ENCODE measurements at regions not wholly inside any gene's neighbourhood (a gene's known extent, or its start where the extent isn't known, plus 50 kb on each side); places are given as distances from the start of the nearest gene placed in this dataset.
"Not testable (repeated sequence)": the region's sequence is repeated elsewhere in the genome, so short reads cannot be mapped to it uniquely, and the experiment has no call there.

DNA sequence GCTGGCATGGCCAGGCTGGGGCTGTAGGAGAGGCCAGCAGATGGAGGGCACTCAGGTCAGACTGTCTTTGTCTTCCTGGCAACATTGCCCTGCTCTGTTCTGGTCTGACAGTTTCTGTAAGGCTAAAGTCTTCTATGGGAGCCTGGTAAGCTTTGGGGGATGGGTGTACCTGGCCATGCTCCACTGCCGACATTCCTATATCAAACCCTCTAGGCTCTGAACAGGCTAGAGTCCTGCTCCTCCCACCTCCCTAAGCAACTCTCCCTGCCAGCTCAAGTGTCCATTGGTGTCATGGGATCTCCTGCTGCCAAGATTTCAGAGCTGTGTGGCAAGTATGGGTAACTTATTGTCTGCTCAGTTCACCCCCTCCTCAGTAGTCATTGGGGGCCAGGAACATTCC is 163.5 kb upstream of the UGT8 start:
- TF ChIP-seq, protein P1, sequence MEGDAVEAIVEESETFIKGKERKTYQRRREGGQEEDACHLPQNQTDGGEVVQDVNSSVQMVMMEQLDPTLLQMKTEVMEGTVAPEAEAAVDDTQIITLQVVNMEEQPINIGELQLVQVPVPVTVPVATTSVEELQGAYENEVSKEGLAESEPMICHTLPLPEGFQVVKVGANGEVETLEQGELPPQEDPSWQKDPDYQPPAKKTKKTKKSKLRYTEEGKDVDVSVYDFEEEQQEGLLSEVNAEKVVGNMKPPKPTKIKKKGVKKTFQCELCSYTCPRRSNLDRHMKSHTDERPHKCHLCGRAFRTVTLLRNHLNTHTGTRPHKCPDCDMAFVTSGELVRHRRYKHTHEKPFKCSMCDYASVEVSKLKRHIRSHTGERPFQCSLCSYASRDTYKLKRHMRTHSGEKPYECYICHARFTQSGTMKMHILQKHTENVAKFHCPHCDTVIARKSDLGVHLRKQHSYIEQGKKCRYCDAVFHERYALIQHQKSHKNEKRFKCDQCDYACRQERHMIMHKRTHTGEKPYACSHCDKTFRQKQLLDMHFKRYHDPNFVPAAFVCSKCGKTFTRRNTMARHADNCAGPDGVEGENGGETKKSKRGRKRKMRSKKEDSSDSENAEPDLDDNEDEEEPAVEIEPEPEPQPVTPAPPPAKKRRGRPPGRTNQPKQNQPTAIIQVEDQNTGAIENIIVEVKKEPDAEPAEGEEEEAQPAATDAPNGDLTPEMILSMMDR (IDR thresholded peaks at IDR 0.05; ENCODE audit: insufficient read depth, low read depth, low read length) = no peak
- no peak for DNase-seq (ENCODE audit: low read depth)

DNA sequence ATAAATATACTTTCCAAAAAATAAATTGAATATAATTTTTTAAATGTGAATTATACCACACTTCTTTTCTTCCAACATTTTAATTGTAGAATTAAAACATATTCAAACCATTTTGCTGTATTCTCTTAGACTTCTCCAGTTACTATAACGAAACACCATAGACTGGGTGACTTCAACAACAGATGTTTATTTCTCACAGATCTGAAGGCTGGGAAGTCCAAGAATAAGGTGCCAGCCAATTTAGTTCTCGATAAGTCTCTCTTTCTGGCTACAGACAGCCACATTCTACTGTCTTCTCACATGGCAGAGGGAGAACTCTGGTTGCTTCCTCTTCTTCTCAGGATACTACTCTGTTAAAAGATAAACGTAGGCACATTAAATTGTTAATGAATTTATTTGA is 155.8 kb upstream of the UGT8 start:
- no peak for DNase-seq (ENCODE audit: low read depth)
- TF ChIP-seq, protein P1 (IDR thresholded peaks at IDR 0.05; ENCODE audit: insufficient read depth, low read depth, low read length) = no peak
- no peak overlapping the region for H3K4me3 ChIP-seq (ENCODE audit: low read depth, low read length)

More for the DNA sequence above, 163.5 kb upstream of the UGT8 start:
- H3K4me3 ChIP-seq (ENCODE audit: low read depth, low read length) = no peak overlapping the region

DNA sequence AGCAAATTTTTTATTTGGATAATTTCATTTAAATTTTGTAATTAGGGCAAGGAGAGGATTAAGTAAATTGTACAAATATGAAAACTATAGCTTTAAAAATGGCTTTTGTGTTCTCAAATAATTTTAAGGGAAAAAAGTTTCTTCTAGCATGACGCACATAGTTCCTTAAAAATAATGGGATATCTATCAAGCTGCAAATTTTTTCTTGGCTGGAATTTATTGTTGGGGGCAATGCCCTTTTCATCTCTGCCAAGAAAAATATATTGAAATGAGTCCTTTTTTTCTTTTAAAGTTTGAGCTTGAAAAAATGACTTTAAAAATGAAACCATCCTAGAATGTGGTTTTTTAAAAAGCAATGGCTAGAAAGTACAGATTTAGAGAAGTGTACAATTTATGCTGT is 154.4 kb upstream of the UGT8 start:
- H3K4me3 ChIP-seq (ENCODE audit: low read depth, low read length) = no peak overlapping the region
- TF ChIP-seq, protein P1 (IDR thresholded peaks at IDR 0.05; ENCODE audit: insufficient read depth, low read depth, low read length) = no peak
- DNase-seq (ENCODE audit: low read depth) = no peak

DNA sequence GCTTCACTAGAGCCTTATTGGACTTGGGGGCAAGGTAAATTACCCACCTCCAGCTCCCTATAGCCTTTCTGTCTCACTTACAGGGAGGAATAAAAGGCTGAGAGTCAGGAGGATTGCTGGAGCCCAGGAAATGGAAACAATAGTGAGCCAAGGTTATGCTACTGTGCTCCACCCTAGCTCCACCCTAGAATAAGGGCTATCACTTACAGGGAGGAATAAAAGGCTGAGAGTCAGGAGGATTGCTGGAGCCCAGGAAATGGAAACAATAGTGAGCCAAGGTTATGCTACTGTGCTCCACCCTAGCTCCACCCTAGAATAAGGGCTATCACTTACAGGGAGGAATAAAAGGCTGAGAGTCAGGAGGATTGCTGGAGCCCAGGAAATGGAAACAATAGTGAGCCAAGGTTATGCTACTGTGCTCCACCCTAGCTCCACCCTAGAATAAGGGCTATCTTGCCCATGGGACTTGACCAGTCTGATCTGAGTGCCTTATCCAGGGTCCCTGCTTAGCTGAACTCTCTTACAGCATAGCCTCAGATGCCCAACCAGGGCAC is 150.6 kb upstream of the UGT8 start:
- H3K4me3 ChIP-seq (ENCODE audit: low read depth, low read length) = not testable (repeated sequence)

DNA sequence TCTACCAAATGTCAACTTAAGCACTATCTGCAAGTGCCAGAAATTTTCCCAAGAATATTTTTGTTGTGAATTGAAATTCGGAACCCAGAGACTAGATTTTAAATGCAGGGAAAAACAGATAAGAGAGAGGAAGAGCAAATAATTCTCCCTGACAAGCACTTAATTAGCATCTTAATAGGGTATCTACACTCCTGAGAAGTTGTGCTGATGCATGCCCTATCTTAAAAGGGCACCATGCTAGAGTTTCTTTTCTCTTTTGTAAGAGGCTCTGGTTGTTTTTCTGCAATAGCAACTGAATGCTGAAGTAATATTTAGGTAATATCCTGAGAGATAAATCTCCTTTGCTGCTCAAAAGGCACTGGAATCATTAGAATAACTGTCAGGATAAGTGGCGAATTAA is 139.9 kb upstream of the UGT8 start:
- no peak for DNase-seq (ENCODE audit: low read depth)
- H3K4me3 ChIP-seq (ENCODE audit: low read depth, low read length) = no peak overlapping the region
- TF ChIP-seq, protein P1 (IDR thresholded peaks at IDR 0.05; ENCODE audit: insufficient read depth, low read depth, low read length) = no peak

More for the DNA sequence above, 150.6 kb upstream of the UGT8 start:
- not testable (repeated sequence) for DNase-seq (ENCODE audit: low read depth)

DNA sequence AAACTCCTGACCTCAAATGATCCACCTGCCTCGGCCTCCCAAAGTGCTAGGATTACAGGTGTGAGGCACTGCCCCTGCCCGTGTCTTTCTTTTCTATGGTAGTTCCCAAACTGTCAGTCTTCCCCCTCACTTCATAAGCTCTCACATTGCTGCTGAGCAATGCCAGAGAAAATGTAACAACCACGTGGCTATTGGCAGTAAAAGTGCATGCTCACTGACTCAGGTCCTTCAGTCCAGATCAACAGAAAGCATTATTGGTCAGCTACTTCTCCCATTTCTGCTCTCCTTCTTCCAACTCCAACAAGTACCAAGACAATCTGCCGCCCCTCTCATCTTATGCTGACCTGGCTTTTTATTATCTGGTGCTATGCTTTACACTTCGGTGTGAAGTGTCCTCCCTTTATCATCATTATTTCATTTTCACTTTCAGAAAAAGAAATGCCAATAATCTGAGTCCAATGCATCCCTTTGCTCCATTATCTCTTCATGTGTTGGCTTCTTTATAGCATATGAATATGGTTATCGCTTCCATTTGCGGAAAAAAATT is 133.8 kb upstream of the UGT8 start:
- H3K4me3 ChIP-seq (ENCODE audit: low read depth, low read length) = no peak overlapping the region
- no peak for DNase-seq (ENCODE audit: low read depth)
- TF ChIP-seq, protein P1 (IDR thresholded peaks at IDR 0.05; ENCODE audit: insufficient read depth, low read depth, low read length) = no peak

DNA sequence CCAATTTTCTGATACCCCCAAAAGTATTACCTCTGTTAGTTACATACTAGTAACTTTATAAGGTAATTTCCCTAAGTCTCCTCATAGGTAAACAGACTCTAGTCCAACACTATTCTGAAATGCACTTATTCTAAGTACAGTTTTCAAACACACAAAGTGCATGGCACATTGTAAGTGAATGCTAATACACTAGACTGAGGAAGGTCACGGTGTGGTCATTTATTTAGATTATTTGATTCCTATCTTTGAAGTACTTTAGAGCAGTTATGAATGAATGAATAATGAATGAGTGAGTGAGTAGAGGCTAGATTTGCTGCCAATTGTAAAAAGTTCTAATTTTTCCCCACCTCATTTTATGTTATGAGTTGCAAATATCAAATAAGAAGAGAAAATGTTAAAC is 132.8 kb upstream of the UGT8 start:
- DNase-seq (ENCODE audit: low read depth) = no peak
- no peak overlapping the region for H3K4me3 ChIP-seq (ENCODE audit: low read depth, low read length)
- TF ChIP-seq, protein P1 (IDR thresholded peaks at IDR 0.05; ENCODE audit: insufficient read depth, low read depth, low read length) = no peak

Data from fibroblast of villous mesenchyme (primary cell).